ENCODE measurements at regions not wholly inside any gene's neighbourhood (a gene's known extent, or its start where the extent isn't known, plus 50 kb on each side); places are given as distances from the start of the nearest gene placed in this dataset.

DNA sequence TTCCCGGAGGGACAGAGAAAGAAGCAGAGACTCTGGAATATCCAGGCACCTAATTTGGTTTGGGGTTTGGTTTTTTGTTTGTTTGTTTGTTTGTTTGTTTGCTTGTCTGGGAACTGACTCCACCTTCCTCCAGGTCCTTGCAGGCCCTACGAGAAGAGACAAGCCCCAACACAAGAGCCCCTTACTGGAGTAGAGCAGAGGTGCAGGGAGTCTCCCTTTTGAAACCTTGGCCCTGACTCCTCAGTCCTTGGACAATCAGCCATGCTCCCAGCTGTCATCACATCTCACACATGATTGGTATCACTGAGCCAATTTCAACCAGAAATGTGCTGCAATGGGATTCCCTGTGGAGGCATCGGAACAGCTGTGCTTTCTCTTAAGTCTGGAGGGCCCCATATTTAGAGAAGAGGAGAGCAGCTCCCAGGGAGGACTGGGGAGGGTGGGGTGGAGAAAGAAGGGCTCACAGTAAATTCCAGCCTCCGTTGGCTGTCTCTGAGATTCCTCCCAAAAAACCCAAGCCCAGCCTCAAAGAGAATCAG, 279.9 kb upstream of the NCKAP5 start:
- Histone ChIP-seq H3K9ac (no peak overlapping the region), H3K4me1 (ENCODE audit: control insufficient read depth in 1 of 2, insufficient read depth in 2 of 2, low read depth in 1 of 2, low read length in 1 of 2) (peaks cover 0 to 11% of the 10 kb centered on the region in 2 experiments; a peak in 2 of 4 replicates), H4K20me1 (ENCODE audit: insufficient read depth) (no peaks in the 10 kb centered on the region), H3K4me2 (no peak overlapping the region), H3K27ac (ENCODE audit: low read depth in 2 of 2, low read length in 1 of 2) (no peak overlapping the region), H3K27me3 (ENCODE audit: insufficient read depth) (no peaks in the 10 kb centered on the region), H3K79me2 (ENCODE audit: insufficient read depth) (no peaks in the 10 kb centered on the region), H3K36me3 (replicated peaks in 1 of 2; ENCODE audit: control insufficient read depth in 1 of 2, insufficient read depth in 2 of 2, low read length in 1 of 2) (no peaks in the 10 kb centered on the region), H3K9me2 (no peaks in the 10 kb centered on the region), H3K9me3 (no peaks in the 10 kb centered on the region), H2AFZ (ENCODE audit: low read depth) (no peak overlapping the region), H3K4me3 (ENCODE audit: low read depth in 2 of 2, low read length in 1 of 2) (no peak overlapping the region), H3F3A (replicated peaks; ENCODE audit: insufficient read depth) (peaks cover 4% of the 10 kb centered on the region)
- 72% methylated on average over 4 of the region's 4 CpGs for WGBS (ENCODE audit: low lambda C conversion rate)
- TF ChIP-seq JUND (IDR thresholded peaks at IDR 0.05) (no peak), GATA2 (CRISPR knock-in tag; IDR thresholded peaks at IDR 0.05) (no peak), YY1 (IDR thresholded peaks at IDR 0.05; ENCODE audit: low read depth) (no peak), SMC3 (IDR thresholded peaks at IDR 0.05; ENCODE audit: low read depth, low read length) (no peak), RXRA (IDR thresholded peaks at IDR 0.05; ENCODE audit: borderline replicate concordance, low read depth) (no peak), GABPA (IDR thresholded peaks at IDR 0.05; ENCODE audit: low read depth) (no peak), ELF1 (IDR thresholded peaks at IDR 0.05) (no peak), CHD2 (IDR thresholded peaks at IDR 0.05; ENCODE audit: low read length, partially characterized antibody) (no peak), TAF1 (IDR thresholded peaks at IDR 0.05; ENCODE audit: borderline replicate concordance, low read depth, low read length) (no peak), MXI1 (IDR thresholded peaks at IDR 0.05; ENCODE audit: low read depth, low read length) (no peak), FOXM1 (IDR thresholded peaks at IDR 0.05; ENCODE audit: low read depth) (no peak), TCF12 (IDR thresholded peaks at IDR 0.05) (no peak), RFX5 (IDR thresholded peaks at IDR 0.05; ENCODE audit: low read length) (no peak), TEAD4 (IDR thresholded peaks at IDR 0.05; ENCODE audit: borderline replicate concordance, insufficient read depth) (no peak)
- TF ChIP-seq, protein P1, sequence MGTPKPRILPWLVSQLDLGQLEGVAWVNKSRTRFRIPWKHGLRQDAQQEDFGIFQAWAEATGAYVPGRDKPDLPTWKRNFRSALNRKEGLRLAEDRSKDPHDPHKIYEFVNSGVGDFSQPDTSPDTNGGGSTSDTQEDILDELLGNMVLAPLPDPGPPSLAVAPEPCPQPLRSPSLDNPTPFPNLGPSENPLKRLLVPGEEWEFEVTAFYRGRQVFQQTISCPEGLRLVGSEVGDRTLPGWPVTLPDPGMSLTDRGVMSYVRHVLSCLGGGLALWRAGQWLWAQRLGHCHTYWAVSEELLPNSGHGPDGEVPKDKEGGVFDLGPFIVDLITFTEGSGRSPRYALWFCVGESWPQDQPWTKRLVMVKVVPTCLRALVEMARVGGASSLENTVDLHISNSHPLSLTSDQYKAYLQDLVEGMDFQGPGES (IDR thresholded peaks at IDR 0.05; ENCODE audit: low read depth, low read length), result no peak
- TF ChIP-seq, protein P2, sequence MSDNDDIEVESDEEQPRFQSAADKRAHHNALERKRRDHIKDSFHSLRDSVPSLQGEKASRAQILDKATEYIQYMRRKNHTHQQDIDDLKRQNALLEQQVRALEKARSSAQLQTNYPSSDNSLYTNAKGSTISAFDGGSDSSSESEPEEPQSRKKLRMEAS (IDR thresholded peaks at IDR 0.05; ENCODE audit: low read depth), result no peak
- TF ChIP-seq, protein P3, sequence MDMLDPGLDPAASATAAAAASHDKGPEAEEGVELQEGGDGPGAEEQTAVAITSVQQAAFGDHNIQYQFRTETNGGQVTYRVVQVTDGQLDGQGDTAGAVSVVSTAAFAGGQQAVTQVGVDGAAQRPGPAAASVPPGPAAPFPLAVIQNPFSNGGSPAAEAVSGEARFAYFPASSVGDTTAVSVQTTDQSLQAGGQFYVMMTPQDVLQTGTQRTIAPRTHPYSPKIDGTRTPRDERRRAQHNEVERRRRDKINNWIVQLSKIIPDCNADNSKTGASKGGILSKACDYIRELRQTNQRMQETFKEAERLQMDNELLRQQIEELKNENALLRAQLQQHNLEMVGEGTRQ (IDR thresholded peaks at IDR 0.05; ENCODE audit: borderline replicate concordance, low read depth, low read length), result no peak
- TF ChIP-seq, protein P4, sequence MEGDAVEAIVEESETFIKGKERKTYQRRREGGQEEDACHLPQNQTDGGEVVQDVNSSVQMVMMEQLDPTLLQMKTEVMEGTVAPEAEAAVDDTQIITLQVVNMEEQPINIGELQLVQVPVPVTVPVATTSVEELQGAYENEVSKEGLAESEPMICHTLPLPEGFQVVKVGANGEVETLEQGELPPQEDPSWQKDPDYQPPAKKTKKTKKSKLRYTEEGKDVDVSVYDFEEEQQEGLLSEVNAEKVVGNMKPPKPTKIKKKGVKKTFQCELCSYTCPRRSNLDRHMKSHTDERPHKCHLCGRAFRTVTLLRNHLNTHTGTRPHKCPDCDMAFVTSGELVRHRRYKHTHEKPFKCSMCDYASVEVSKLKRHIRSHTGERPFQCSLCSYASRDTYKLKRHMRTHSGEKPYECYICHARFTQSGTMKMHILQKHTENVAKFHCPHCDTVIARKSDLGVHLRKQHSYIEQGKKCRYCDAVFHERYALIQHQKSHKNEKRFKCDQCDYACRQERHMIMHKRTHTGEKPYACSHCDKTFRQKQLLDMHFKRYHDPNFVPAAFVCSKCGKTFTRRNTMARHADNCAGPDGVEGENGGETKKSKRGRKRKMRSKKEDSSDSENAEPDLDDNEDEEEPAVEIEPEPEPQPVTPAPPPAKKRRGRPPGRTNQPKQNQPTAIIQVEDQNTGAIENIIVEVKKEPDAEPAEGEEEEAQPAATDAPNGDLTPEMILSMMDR (IDR thresholded peaks at IDR 0.05), result no peak
- TF ChIP-seq, protein P5, sequence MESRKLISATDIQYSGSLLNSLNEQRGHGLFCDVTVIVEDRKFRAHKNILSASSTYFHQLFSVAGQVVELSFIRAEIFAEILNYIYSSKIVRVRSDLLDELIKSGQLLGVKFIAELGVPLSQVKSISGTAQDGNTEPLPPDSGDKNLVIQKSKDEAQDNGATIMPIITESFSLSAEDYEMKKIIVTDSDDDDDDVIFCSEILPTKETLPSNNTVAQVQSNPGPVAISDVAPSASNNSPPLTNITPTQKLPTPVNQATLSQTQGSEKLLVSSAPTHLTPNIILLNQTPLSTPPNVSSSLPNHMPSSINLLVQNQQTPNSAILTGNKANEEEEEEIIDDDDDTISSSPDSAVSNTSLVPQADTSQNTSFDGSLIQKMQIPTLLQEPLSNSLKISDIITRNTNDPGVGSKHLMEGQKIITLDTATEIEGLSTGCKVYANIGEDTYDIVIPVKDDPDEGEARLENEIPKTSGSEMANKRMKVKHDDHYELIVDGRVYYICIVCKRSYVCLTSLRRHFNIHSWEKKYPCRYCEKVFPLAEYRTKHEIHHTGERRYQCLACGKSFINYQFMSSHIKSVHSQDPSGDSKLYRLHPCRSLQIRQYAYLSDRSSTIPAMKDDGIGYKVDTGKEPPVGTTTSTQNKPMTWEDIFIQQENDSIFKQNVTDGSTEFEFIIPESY (IDR thresholded peaks at IDR 0.05; ENCODE audit: borderline replicate concordance, low read depth), result no peak
- TF ChIP-seq, protein P6, sequence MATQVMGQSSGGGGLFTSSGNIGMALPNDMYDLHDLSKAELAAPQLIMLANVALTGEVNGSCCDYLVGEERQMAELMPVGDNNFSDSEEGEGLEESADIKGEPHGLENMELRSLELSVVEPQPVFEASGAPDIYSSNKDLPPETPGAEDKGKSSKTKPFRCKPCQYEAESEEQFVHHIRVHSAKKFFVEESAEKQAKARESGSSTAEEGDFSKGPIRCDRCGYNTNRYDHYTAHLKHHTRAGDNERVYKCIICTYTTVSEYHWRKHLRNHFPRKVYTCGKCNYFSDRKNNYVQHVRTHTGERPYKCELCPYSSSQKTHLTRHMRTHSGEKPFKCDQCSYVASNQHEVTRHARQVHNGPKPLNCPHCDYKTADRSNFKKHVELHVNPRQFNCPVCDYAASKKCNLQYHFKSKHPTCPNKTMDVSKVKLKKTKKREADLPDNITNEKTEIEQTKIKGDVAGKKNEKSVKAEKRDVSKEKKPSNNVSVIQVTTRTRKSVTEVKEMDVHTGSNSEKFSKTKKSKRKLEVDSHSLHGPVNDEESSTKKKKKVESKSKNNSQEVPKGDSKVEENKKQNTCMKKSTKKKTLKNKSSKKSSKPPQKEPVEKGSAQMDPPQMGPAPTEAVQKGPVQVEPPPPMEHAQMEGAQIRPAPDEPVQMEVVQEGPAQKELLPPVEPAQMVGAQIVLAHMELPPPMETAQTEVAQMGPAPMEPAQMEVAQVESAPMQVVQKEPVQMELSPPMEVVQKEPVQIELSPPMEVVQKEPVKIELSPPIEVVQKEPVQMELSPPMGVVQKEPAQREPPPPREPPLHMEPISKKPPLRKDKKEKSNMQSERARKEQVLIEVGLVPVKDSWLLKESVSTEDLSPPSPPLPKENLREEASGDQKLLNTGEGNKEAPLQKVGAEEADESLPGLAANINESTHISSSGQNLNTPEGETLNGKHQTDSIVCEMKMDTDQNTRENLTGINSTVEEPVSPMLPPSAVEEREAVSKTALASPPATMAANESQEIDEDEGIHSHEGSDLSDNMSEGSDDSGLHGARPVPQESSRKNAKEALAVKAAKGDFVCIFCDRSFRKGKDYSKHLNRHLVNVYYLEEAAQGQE (IDR thresholded peaks at IDR 0.05; ENCODE audit: low read depth, low read length), result no peak
- CTCF ChIA-PET, result no interaction called here
- POLR2A ChIA-PET, result no interaction called here
- no peak for DNase-seq
